WTC11 (cell line): ENCODE measurements at regions not wholly inside any gene's neighbourhood (a gene's known extent, or its start where the extent isn't known, plus 50 kb on each side); places are given as distances from the start of the nearest gene placed in this dataset.

ENCODE experiments used
- ATAC-seq: fragments of 200-7000 bp; cut with Tn5 transposase; 2 replicates; pipeline ENCODE4 v1.10.0; 2021; ENCODE audit warnings: mild to moderate bottlenecking, moderate library complexity
- CTCF ChIA-PET: fragments of 300-600 bp; sonication (Branson Sonifier 250); formaldehyde crosslinking; loops from one replicate; lab custom pipeline; 2021; ENCODE audit warnings: antibody characterized with exemption; lab: Charles Lee
- POLR2A ChIA-PET: fragments of 350-600 bp; sonication (Branson Sonifier 250); formaldehyde crosslinking; loops from one replicate; lab custom pipeline; 2021; ENCODE audit warnings: antibody characterized with exemption; lab: Charles Lee
- DNase-seq: peaks from one replicate; pipeline ENCODE4 v3.0.0; 2021; ENCODE audit warnings: low spot score
- H3K27ac Mint-ChIP-seq: 2 replicates; pipeline ENCODE4 v1.8.0; 2021; ENCODE audit warnings: mixed read lengths
- H3K27me3 Mint-ChIP-seq: 2 replicates; pipeline ENCODE4 v1.8.0; 2021; ENCODE audit warnings: low read depth, mild to moderate bottlenecking, moderate library complexity, mixed read lengths
- H3K36me3 Mint-ChIP-seq: 2 replicates; pipeline ENCODE4 v1.8.0; 2021; ENCODE audit warnings: mixed read lengths
- H3K4me1 Mint-ChIP-seq: 2 replicates; pipeline ENCODE4 v1.8.0; 2022; ENCODE audit warnings: mixed read lengths
- H3K4me3 Mint-ChIP-seq: 2 replicates; pipeline ENCODE4 v1.8.0; 2021; ENCODE audit warnings: mild to moderate bottlenecking, moderate library complexity, mixed read lengths
- H3K9me3 Mint-ChIP-seq: 2 replicates; pipeline ENCODE4 v1.8.0; 2021; ENCODE audit warnings: mixed read lengths
- EMX1 ChIP-seq: fragments of 250-450 bp; sonication (Bioruptor Pico); IDR thresholded peaks from 2 replicates; pipeline ENCODE4 v1.8.0; 2021; ENCODE audit warnings: mild to moderate bottlenecking
- ETV6 ChIP-seq: sonication (generic); formaldehyde crosslinking; IDR thresholded peaks from 2 replicates; pipeline ENCODE4 v1.8.1; 2022; ENCODE audit warnings: mild to moderate bottlenecking, missing genetic modification reagents
- IRF2 ChIP-seq: sonication (generic); formaldehyde crosslinking; IDR thresholded peaks from 2 replicates; pipeline ENCODE4 v1.8.0; 2022; ENCODE audit warnings: low read depth, missing genetic modification reagents, borderline replicate concordance
- JAZF1 ChIP-seq: fragments of 250-450 bp; sonication (Bioruptor Pico); IDR thresholded peaks from 2 replicates; pipeline ENCODE4 v1.9.0; 2021; ENCODE audit warnings: moderate library complexity, mild to moderate bottlenecking, inconsistent platforms
- ZBTB21 ChIP-seq: sonication (generic); formaldehyde crosslinking; IDR thresholded peaks from 2 replicates; pipeline ENCODE4 v1.8.1; 2023; ENCODE audit warnings: mild to moderate bottlenecking, missing genetic modification reagents, borderline replicate concordance
- ZNF281 ChIP-seq: sonication (generic); formaldehyde crosslinking; IDR thresholded peaks from 2 replicates; pipeline ENCODE4 v1.8.0; 2023; ENCODE audit warnings: mild to moderate bottlenecking, missing genetic modification reagents
- TF ChIP-seq, protein P1 (sequence below): sonication (generic); formaldehyde crosslinking; conservative IDR thresholded peaks from 2 replicates; pipeline ENCODE4 v1.8.1; 2022; ENCODE audit warnings: mild to moderate bottlenecking, missing genetic modification reagents
- TF ChIP-seq, protein P2 (sequence below): sonication (generic); formaldehyde crosslinking; IDR thresholded peaks from 2 replicates; pipeline ENCODE4 v1.8.1; 2022; ENCODE audit warnings: missing genetic modification reagents, borderline replicate concordance
- TF ChIP-seq, protein P3 (sequence below): sonication (generic); formaldehyde crosslinking; IDR thresholded peaks from 2 replicates; pipeline ENCODE4 v1.8.1; 2023; ENCODE audit warnings: mild to moderate bottlenecking, missing genetic modification reagents, borderline replicate concordance
- TF ChIP-seq, protein P4 (sequence below): sonication (generic); formaldehyde crosslinking; IDR thresholded peaks from 2 replicates; pipeline ENCODE4 v1.8.0; 2022; ENCODE audit warnings: missing genetic modification reagents

- TF ChIP-seq ZNF281 (CRISPR knock-in tag), result no peak
Observed at GRCh38 chr21:16047904-16048303, 318.1 kb downstream of the USP25 start (continued).

DNA sequence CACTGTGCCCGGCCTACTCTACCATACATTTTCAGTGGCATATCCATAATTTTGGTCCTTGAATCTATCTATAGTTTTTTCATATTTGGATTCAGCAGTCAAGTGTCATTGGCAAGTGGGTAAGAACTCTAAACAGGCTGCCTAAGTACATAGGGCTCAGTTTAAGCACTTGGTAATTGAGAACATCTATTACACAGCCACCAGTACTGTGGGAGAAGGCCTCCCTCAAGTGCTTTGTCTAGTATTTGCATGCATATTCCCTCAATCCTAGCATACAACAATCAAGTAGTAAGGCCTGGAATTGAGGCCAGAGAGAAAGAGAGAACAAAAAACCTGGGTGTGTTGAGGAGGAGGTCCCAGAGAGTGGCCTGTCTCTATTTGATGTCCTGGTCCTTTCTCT is 325.2 kb downstream of the USP25 start:
- H3K4me3 Mint-ChIP-seq, result no peak overlapping the region
- DNase-seq, result no peak
- peaks cover 21% of the 10 kb centered on the region for H3K9me3 Mint-ChIP-seq
- H3K4me1 Mint-ChIP-seq, result peaks cover 7% of the 10 kb centered on the region
- H3K27ac Mint-ChIP-seq, result no peak overlapping the region
- no peaks in the 10 kb centered on the region for H3K36me3 Mint-ChIP-seq
- no peaks in the 10 kb centered on the region for H3K27me3 Mint-ChIP-seq
- ChIA-PET CTCF (no interaction called here), POLR2A (no interaction called here)
- ATAC-seq, result no peak
- no peak for TF ChIP-seq JAZF1 (CRISPR knock-in tag)

GRCh38 chr21:16058896-16059295 is 329.1 kb downstream of the USP25 start:
- ChIA-PET CTCF (no interaction called here), POLR2A (no interaction called here)
- peaks cover 7% of the 10 kb centered on the region for H3K4me1 Mint-ChIP-seq
- H3K36me3 Mint-ChIP-seq, result 0 out of 2 replicates have a peak, but pooled peaks cover 2% of the 10 kb centered on the region
- DNase-seq, result no peak
- no peak overlapping the region for H3K27ac Mint-ChIP-seq
- ATAC-seq, result no peak
- H3K4me3 Mint-ChIP-seq, result no peak overlapping the region
- TF ChIP-seq ZBTB21 (CRISPR knock-in tag) (no peak), IRF2 (no peak), ETV6 (no peak), EMX1 (no peak), JAZF1 (CRISPR knock-in tag) (no peak)
- TF ChIP-seq, protein P1, sequence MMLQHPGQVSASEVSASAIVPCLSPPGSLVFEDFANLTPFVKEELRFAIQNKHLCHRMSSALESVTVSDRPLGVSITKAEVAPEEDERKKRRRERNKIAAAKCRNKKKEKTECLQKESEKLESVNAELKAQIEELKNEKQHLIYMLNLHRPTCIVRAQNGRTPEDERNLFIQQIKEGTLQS (CRISPR knock-in tag), result no peak
- TF ChIP-seq, protein P2, sequence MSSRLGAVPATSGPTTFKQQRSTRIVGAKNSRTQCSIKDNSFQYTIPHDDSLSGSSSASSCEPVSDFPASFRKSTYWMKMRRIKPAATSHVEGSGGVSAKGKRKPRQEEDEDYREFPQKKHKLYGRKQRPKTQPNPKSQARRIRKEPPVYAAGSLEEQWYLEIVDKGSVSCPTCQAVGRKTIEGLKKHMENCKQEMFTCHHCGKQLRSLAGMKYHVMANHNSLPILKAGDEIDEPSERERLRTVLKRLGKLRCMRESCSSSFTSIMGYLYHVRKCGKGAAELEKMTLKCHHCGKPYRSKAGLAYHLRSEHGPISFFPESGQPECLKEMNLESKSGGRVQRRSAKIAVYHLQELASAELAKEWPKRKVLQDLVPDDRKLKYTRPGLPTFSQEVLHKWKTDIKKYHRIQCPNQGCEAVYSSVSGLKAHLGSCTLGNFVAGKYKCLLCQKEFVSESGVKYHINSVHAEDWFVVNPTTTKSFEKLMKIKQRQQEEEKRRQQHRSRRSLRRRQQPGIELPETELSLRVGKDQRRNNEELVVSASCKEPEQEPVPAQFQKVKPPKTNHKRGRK (CRISPR knock-in tag), result no peak
- TF ChIP-seq, protein P3, sequence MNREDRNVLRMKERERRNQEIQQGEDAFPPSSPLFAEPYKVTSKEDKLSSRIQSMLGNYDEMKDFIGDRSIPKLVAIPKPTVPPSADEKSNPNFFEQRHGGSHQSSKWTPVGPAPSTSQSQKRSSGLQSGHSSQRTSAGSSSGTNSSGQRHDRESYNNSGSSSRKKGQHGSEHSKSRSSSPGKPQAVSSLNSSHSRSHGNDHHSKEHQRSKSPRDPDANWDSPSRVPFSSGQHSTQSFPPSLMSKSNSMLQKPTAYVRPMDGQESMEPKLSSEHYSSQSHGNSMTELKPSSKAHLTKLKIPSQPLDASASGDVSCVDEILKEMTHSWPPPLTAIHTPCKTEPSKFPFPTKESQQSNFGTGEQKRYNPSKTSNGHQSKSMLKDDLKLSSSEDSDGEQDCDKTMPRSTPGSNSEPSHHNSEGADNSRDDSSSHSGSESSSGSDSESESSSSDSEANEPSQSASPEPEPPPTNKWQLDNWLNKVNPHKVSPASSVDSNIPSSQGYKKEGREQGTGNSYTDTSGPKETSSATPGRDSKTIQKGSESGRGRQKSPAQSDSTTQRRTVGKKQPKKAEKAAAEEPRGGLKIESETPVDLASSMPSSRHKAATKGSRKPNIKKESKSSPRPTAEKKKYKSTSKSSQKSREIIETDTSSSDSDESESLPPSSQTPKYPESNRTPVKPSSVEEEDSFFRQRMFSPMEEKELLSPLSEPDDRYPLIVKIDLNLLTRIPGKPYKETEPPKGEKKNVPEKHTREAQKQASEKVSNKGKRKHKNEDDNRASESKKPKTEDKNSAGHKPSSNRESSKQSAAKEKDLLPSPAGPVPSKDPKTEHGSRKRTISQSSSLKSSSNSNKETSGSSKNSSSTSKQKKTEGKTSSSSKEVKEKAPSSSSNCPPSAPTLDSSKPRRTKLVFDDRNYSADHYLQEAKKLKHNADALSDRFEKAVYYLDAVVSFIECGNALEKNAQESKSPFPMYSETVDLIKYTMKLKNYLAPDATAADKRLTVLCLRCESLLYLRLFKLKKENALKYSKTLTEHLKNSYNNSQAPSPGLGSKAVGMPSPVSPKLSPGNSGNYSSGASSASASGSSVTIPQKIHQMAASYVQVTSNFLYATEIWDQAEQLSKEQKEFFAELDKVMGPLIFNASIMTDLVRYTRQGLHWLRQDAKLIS, result no peak
- TF ChIP-seq, protein P4, sequence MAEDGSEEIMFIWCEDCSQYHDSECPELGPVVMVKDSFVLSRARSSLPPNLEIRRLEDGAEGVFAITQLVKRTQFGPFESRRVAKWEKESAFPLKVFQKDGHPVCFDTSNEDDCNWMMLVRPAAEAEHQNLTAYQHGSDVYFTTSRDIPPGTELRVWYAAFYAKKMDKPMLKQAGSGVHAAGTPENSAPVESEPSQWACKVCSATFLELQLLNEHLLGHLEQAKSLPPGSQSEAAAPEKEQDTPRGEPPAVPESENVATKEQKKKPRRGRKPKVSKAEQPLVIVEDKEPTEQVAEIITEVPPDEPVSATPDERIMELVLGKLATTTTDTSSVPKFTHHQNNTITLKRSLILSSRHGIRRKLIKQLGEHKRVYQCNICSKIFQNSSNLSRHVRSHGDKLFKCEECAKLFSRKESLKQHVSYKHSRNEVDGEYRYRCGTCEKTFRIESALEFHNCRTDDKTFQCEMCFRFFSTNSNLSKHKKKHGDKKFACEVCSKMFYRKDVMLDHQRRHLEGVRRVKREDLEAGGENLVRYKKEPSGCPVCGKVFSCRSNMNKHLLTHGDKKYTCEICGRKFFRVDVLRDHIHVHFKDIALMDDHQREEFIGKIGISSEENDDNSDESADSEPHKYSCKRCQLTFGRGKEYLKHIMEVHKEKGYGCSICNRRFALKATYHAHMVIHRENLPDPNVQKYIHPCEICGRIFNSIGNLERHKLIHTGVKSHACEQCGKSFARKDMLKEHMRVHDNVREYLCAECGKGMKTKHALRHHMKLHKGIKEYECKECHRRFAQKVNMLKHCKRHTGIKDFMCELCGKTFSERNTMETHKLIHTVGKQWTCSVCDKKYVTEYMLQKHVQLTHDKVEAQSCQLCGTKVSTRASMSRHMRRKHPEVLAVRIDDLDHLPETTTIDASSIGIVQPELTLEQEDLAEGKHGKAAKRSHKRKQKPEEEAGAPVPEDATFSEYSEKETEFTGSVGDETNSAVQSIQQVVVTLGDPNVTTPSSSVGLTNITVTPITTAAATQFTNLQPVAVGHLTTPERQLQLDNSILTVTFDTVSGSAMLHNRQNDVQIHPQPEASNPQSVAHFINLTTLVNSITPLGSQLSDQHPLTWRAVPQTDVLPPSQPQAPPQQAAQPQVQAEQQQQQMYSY (CRISPR knock-in tag), result no peak
- no peaks in the 10 kb centered on the region for H3K27me3 Mint-ChIP-seq
- peaks cover 24% of the 10 kb centered on the region for H3K9me3 Mint-ChIP-seq
